Liver (tissue), 8 donors: ENCODE measurements at regions not wholly inside any gene's neighbourhood (a gene's known extent, or its start where the extent isn't known, plus 50 kb on each side); places are given as distances from the start of the nearest gene placed in this dataset.

ENCODE experiments used
- DNase-seq: peaks from one replicate; pipeline ENCODE4 v3.0.0-alpha.2; 2017; ENCODE audit warnings: low spot score
- H3K27ac ChIP-seq, 2 donors: one replicate each; pipeline ENCODE4 v1.7.0; 2013; ENCODE audit warnings: inconsistent platforms in 2 of 2, low read length in 2 of 2, control low read depth in 1 of 2, low read depth in 1 of 2, mild to moderate bottlenecking in 1 of 2
- H3K27me3 ChIP-seq, 4 donors: one replicate each; pipeline versions ENCODE4 v1.6.1 to v1.7.0; 2013; ENCODE audit warnings: low read length in 3 of 4, inconsistent platforms in 1 of 4, mild to moderate bottlenecking in 1 of 4, moderate library complexity in 1 of 4; ENCODE audit not compliant: control insufficient read depth in 4 of 4, insufficient read depth in 4 of 4
- H3K36me3 ChIP-seq, 4 donors: one replicate each; pipeline versions ENCODE4 v1.6.1 to v1.7.0; 2013; ENCODE audit warnings: low read length in 3 of 4, mild to moderate bottlenecking in 3 of 4, low read depth in 1 of 4, moderate library complexity in 1 of 4; ENCODE audit not compliant: control insufficient read depth in 4 of 4, insufficient read depth in 3 of 4
- H3K4me1 ChIP-seq, 4 donors: one replicate each; pipeline versions ENCODE4 v1.6.1 to v1.7.0; 2013; ENCODE audit warnings: low read length in 3 of 4, mild to moderate bottlenecking in 3 of 4, moderate library complexity in 1 of 4; ENCODE audit not compliant: control insufficient read depth in 4 of 4, insufficient read depth in 4 of 4
- H3K4me3 ChIP-seq, 3 donors: one replicate each; pipeline versions ENCODE4 v1.6.1 to v1.7.0; 2013; ENCODE audit warnings: low read length in 3 of 3, control low read depth in 1 of 3, low read depth in 1 of 3, mild to moderate bottlenecking in 1 of 3
- H3K9ac ChIP-seq, 2 donors: one replicate each; pipeline ENCODE4 v1.7.0; 2013; ENCODE audit warnings: low read length in 2 of 2, mild to moderate bottlenecking in 2 of 2, moderate library complexity in 2 of 2, control low read depth in 1 of 2, low read depth in 1 of 2
- H3K9me3 ChIP-seq, 4 donors: one replicate each; pipeline versions ENCODE4 v1.6.1 to v1.7.0; 2013; ENCODE audit warnings: low read length in 3 of 4; ENCODE audit not compliant: control insufficient read depth in 4 of 4
- CTCF ChIP-seq: fragments of 150-350 bp; IDR thresholded peaks from 2 replicates; pipeline ENCODE4 v1.5.1; 2017; ENCODE audit warnings: improper control_type of control experiment, low read depth, low read length; ENCODE audit not compliant: missing input control
- EGR1 ChIP-seq, 2 donors: IDR thresholded peaks; 2 replicates each; pipeline ENCODE4 v1.6.1; 2016 to 2018; ENCODE audit warnings: antibody characterized with exemption in 2 of 2, low read depth in 2 of 2
- FOXA1 ChIP-seq: IDR thresholded peaks from 2 replicates; pipeline ENCODE4 v1.6.1; 2016; ENCODE audit warnings: antibody characterized with exemption
- FOXA2 ChIP-seq: IDR thresholded peaks from 2 replicates; pipeline ENCODE4 v1.6.1; 2016; ENCODE audit warnings: antibody characterized with exemption
- GABPA ChIP-seq, 2 donors: IDR thresholded peaks in 1 of 2; conservative IDR thresholded peaks in 1 of 2; 2 replicates each; pipeline ENCODE4 v1.6.1; 2016; ENCODE audit warnings: antibody characterized with exemption in 2 of 2, mild to moderate bottlenecking in 1 of 2, moderate library complexity in 1 of 2
- HNF4A ChIP-seq, 2 donors: conservative IDR thresholded peaks; 2 replicates each; pipeline ENCODE4 v1.6.1; 2016; ENCODE audit warnings: antibody characterized with exemption in 2 of 2, mild to moderate bottlenecking in 2 of 2
- HNF4G ChIP-seq: IDR thresholded peaks from 2 replicates; pipeline ENCODE4 v1.6.1; 2016; ENCODE audit warnings: antibody characterized with exemption
- JUND ChIP-seq, 2 donors: IDR thresholded peaks; 2 replicates each; pipeline ENCODE4 v1.6.1; 2016; ENCODE audit warnings: antibody characterized with exemption in 2 of 2
- NR2F2 ChIP-seq: IDR thresholded peaks from 2 replicates; pipeline ENCODE4 v1.6.1; 2016; ENCODE audit warnings: antibody characterized with exemption
- RAD21 ChIP-seq, 2 donors: IDR thresholded peaks; 2 replicates each; pipeline ENCODE4 v1.6.1; 2016; ENCODE audit warnings: antibody characterized with exemption in 2 of 2, mild to moderate bottlenecking in 2 of 2
- REST ChIP-seq: IDR thresholded peaks from 2 replicates; pipeline ENCODE4 v1.6.1; 2016; ENCODE audit warnings: antibody characterized with exemption, mild to moderate bottlenecking
- RXRA ChIP-seq, 2 donors: IDR thresholded peaks; 2 replicates each; pipeline ENCODE4 v1.6.1; 2017 to 2018; ENCODE audit warnings: antibody characterized with exemption in 2 of 2, mild to moderate bottlenecking in 1 of 2
- SP1 ChIP-seq: IDR thresholded peaks from 2 replicates; pipeline ENCODE4 v1.6.1; 2018; ENCODE audit warnings: antibody characterized with exemption, mild to moderate bottlenecking
- TAF1 ChIP-seq: conservative IDR thresholded peaks from 2 replicates; pipeline ENCODE4 v1.6.1; 2016; ENCODE audit warnings: antibody characterized with exemption, mild to moderate bottlenecking
- YY1 ChIP-seq: IDR thresholded peaks from 2 replicates; pipeline ENCODE4 v1.6.1; 2016; ENCODE audit warnings: antibody characterized with exemption, mild to moderate bottlenecking
- ZBTB33 ChIP-seq: IDR thresholded peaks from 2 replicates; pipeline ENCODE4 v1.6.1; 2016; ENCODE audit warnings: antibody characterized with exemption
- WGBS: extraction: QIAGEN DNeasy Blood & Tissue Kit; methylation state at CpG from one replicate; pipeline ENCODE4 v1.1.7; 2013; 5-methylcytosine and 5-hydroxymethylcytosine counted together
- TF ChIP-seq, protein P1 (sequence below): IDR thresholded peaks from 2 replicates; pipeline ENCODE4 v1.6.1; 2016; ENCODE audit warnings: antibody characterized with exemption
- TF ChIP-seq, protein P2 (sequence below): IDR thresholded peaks from 2 replicates; pipeline ENCODE4 v1.6.1; 2016; ENCODE audit warnings: antibody characterized with exemption
- donor health status: healthy.
- donor health status: healthy.
- donor health status: healthy.
- donor health status: healthy.
- donor health status: healthy.

- Histone ChIP-seq H3K4me1 (peaks cover 0 to 15% (median under 1%) of the 10 kb centered on the region in 4 donors), H3K27ac (no peak overlapping the region), H3K9me3 (no peaks in the 10 kb centered on the region), H3K27me3 (no peaks in the 10 kb centered on the region), H3K4me3 (no peak overlapping the region), H3K9ac (no peak overlapping the region), H3K36me3 (peaks cover 0 to 8% (median 3%) of the 10 kb centered on the region in 4 donors)
- no peak for TF ChIP-seq EGR1 (IDR thresholded peaks at IDR 0.05; ENCODE audit: low read depth in 2 of 2)
- no peak for TF ChIP-seq RAD21 (IDR thresholded peaks at IDR 0.05)
- no peak for TF ChIP-seq SP1
- no peak for TF ChIP-seq YY1
- TF ChIP-seq RXRA (IDR thresholded peaks at IDR 0.05) = no peak
- no peak for TF ChIP-seq REST
- TF ChIP-seq FOXA1 = no peak
- TF ChIP-seq JUND (IDR thresholded peaks at IDR 0.05) = no peak
- TF ChIP-seq NR2F2 = no peak
- TF ChIP-seq FOXA2 = no peak
- WGBS = 96% methylated on average over 18 of the region's 18 CpGs
- no peak for DNase-seq
These were observed 82.0 kb downstream of the NCOR2 start for GRCh38 chr12:124485371-124485770.

- DNase-seq = no peak
- Histone ChIP-seq H3K4me1 (peaks cover 0 to 14% (median 5%) of the 10 kb centered on the region in 4 donors), H3K4me3 (no peak overlapping the region), H3K9ac (no peak overlapping the region), H3K9me3 (no peaks in the 10 kb centered on the region), H3K36me3 (peaks cover 0 to 8% (median 3%) of the 10 kb centered on the region in 4 donors), H3K27ac (no peak overlapping the region), H3K27me3 (no peaks in the 10 kb centered on the region)
- TF ChIP-seq, protein P1, sequence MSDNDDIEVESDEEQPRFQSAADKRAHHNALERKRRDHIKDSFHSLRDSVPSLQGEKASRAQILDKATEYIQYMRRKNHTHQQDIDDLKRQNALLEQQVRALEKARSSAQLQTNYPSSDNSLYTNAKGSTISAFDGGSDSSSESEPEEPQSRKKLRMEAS = no peak
- no peak for TF ChIP-seq EGR1 (IDR thresholded peaks at IDR 0.05; ENCODE audit: low read depth in 2 of 2)
- no peak for TF ChIP-seq NR2F2
- no peak for TF ChIP-seq CTCF
- TF ChIP-seq GABPA (IDR thresholded peaks at IDR 0.05 in 1 of 2, conservative IDR thresholded peaks at IDR 0.05 in 1 of 2) = no peak
- no peak for TF ChIP-seq TAF1
- no peak for TF ChIP-seq FOXA1
- TF ChIP-seq HNF4A (conservative IDR thresholded peaks at IDR 0.05) = no peak
- TF ChIP-seq RXRA (IDR thresholded peaks at IDR 0.05) = no peak
- no peak for TF ChIP-seq JUND (IDR thresholded peaks at IDR 0.05)
- no peak for TF ChIP-seq HNF4G
- TF ChIP-seq SP1 = no peak
- no peak for TF ChIP-seq RAD21 (IDR thresholded peaks at IDR 0.05)
- no peak for TF ChIP-seq FOXA2
- TF ChIP-seq, protein P2, sequence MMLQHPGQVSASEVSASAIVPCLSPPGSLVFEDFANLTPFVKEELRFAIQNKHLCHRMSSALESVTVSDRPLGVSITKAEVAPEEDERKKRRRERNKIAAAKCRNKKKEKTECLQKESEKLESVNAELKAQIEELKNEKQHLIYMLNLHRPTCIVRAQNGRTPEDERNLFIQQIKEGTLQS = no peak
- TF ChIP-seq YY1 = no peak
- no peak for TF ChIP-seq ZBTB33
- TF ChIP-seq REST = no peak
- 83% methylated on average over 10 of the region's 10 CpGs for WGBS
These were observed 82.9 kb downstream of the NCOR2 start for GRCh38 chr12:124484526-124484953.
